SK-N-MC (cell line): ENCODE measurements at regions not wholly inside any gene's neighbourhood (a gene's known extent, or its start where the extent isn't known, plus 50 kb on each side); places are given as distances from the start of the nearest gene placed in this dataset.
"Not testable (repeated sequence)": the region's sequence is repeated elsewhere in the genome, so short reads cannot be mapped to it uniquely, and the experiment has no call there.

Experiments used
- DNase-seq: peaks from one replicate; pipeline ENCODE4 v3.0.0-alpha.2; 2011; ENCODE audit warnings: low read depth, low spot score
- H3K27ac ChIP-seq: fragments of 200-600 bp; sonication (generic); 2 replicates; pipeline ENCODE4 v1.5.1; 2016; ENCODE audit warnings: mixed run types
- H3K36me3 ChIP-seq: fragments of 200-600 bp; sonication (generic); 2 replicates; pipeline ENCODE4 v1.6.1; 2017; ENCODE audit warnings: antibody characterized with exemption, low read length, mixed read lengths; ENCODE audit not compliant: insufficient read depth
- H3K4me3 ChIP-seq: fragments of 200-600 bp; sonication (generic); 2 replicates; pipeline ENCODE4 v1.5.1; 2016
- H3K9ac ChIP-seq: fragments of 200-600 bp; sonication (generic); 2 replicates; pipeline ENCODE4 v1.8.0; 2017; ENCODE audit warnings: mixed run types, mixed read lengths; ENCODE audit not compliant: insufficient read length
- H3K9me3 ChIP-seq: fragments of 200-600 bp; sonication (generic); 2 replicates; pipeline ENCODE4 v1.6.1; 2017; ENCODE audit warnings: low read depth, mild to moderate bottlenecking, antibody characterized with exemption, low read length, moderate library complexity, mixed read lengths
- EZH2 ChIP-seq: fragments of 200-600 bp; sonication (generic); IDR thresholded peaks from one replicate; pipeline ENCODE4 v1.6.1; 2017; ENCODE audit warnings: antibody characterized with exemption
- FOXP2 ChIP-seq: optimal IDR thresholded peaks from 2 replicates; pipeline ENCODE3; 2011; ENCODE audit warnings: mild to moderate bottlenecking, moderate library complexity; ENCODE audit not compliant: insufficient read depth; ENCODE audit errors: extremely low read length, control extremely low read depth
- POLR2AphosphoS5 ChIP-seq: IDR thresholded peaks from 2 replicates; pipeline ENCODE4 v1.6.1; 2012; ENCODE audit warnings: mild to moderate bottlenecking, low read depth, low read length, borderline replicate concordance

DNA sequence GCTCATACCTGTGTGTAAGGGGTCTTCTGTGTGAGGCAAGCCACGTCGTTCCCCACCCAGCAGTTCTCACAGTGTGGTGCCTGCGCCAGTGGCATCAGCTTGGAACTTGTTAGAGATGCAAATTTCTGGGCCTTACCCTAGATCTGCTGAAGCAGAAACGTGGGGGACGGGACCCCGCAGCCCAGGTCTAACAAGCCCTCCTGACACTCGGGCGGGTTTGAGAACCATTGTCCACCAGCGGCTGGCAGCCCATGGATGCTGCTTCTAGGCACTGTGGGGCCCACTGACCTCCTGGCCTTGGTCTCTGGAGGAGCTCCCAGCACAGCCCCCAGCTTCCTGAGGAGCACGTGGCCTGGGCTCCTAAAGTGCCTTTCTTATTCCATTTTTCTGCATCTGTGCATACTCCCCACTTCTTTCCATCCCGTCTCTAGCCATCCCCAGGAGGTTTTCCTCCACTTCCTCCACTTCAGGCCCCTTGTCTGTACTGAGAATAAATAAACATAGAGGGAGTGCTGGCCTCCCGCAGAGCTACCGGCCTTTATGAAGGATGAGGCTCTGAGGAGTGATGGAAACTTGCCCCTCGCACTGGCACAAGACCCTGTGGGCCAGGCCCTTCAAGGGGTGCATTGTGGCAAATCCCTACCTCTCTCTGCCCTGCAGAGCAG lies 94.3 kb downstream of the GALR1 start:
- H3K9ac ChIP-seq = no peak overlapping the region
- no peaks in the 10 kb centered on the region for H3K9me3 ChIP-seq
- DNase-seq = no peak
- no peak overlapping the region for H3K4me3 ChIP-seq
- TF ChIP-seq POLR2AphosphoS5 (no peak), FOXP2 (no peak), EZH2 (no peak)
- H3K27ac ChIP-seq = no peak overlapping the region
- no peaks in the 10 kb centered on the region for H3K36me3 ChIP-seq

DNA sequence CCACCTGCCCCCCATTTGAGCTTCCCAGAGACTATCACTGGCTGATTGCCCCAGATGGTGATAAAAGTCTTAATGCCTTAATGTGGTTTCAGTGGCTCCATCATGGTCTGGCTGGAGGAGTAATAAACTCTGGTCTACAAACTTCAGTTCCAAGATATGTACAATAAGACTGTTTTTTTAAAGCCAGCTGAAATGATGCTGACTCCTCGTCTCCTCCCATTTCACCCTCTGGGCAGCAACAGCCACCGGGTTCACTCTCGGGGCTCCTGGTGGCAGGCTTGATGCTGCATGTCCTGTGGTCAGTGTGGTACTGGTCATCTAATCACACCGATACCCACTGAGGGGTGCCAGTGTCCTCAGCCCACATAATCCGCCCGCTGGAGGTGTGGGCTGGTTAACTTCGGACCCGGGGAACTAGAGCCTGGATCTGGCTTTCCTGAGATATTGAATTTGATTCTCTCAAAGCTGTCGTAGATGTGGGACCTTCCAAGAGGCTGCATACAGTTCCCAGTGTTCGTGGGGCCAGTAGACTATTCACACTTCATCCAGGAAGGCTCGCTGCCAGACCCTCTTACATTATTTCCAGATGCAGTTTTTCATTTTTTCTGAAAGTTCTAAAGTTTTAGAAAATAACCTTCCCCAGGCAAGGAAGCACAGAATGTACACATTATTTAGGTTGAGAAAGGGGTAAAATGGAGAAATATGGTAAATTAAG lies 95.3 kb downstream of the GALR1 start:
- Histone ChIP-seq H3K27ac (no peak overlapping the region), H3K36me3 (no peaks in the 10 kb centered on the region), H3K9ac (no peak overlapping the region), H3K4me3 (no peak overlapping the region), H3K9me3 (no peaks in the 10 kb centered on the region)
- no peak for DNase-seq
- no peak for TF ChIP-seq POLR2AphosphoS5
- TF ChIP-seq EZH2 = no peak
- TF ChIP-seq FOXP2 = no peak

DNA sequence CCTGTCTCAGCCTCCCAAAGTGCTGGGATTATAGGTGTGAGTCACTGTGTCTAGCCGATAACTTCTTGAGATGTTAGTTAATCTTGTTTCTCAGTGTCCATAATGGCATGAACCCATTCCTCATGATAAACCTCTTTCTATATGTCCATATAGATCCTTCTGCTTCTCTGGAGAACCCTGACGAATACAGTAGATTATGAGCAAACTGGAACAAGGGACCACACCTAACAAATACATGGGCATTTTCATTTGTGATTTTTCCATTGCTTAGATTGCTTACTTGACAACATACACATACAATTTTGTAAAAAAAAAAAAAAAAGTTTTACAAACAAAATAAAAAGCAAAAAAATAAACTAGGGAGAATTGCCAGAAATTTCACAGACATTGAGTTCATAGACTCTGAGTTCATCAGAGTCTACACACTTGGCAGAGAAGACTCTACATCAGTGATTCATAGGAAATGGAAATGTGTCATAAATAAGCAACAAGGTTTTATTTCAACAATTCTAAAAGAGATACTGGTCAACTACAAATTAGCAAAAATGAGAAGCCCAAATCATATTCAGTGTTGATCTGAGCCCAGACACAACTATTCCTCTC lies 96.7 kb downstream of the GALR1 start:
- no peak overlapping the region for H3K4me3 ChIP-seq
- no peak overlapping the region for H3K27ac ChIP-seq
- TF ChIP-seq POLR2AphosphoS5 (no peak), EZH2 (no peak), FOXP2 (no peak)
- no peaks in the 10 kb centered on the region for H3K9me3 ChIP-seq
- no peak for DNase-seq
- no peak overlapping the region for H3K9ac ChIP-seq
- H3K36me3 ChIP-seq = no peaks in the 10 kb centered on the region

DNA sequence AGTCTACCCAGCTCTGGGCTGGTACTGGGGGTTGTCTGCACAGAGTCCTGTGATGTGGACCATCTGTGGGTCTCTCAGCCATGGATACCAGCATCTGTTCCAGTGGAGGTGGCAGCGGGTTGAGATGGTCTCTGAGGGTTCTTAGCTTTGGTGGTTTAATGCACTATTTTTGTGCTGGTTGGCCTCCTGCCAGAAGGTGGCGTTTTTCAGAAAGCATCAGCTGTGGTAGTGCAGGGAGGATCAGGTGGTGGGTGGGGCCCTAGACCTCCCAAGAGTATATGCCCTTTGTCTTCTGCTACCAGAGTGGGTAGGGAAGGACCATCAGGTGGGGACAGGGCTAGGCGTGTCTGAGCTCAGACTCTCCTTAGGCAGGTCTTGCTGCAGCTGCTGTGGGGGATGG lies 103.7 kb downstream of the GALR1 start:
- DNase-seq, H3K9me3 ChIP-seq, H3K4me3 ChIP-seq, H3K9ac ChIP-seq, H3K27ac ChIP-seq, H3K36me3 ChIP-seq: not testable (repeated sequence)

DNA sequence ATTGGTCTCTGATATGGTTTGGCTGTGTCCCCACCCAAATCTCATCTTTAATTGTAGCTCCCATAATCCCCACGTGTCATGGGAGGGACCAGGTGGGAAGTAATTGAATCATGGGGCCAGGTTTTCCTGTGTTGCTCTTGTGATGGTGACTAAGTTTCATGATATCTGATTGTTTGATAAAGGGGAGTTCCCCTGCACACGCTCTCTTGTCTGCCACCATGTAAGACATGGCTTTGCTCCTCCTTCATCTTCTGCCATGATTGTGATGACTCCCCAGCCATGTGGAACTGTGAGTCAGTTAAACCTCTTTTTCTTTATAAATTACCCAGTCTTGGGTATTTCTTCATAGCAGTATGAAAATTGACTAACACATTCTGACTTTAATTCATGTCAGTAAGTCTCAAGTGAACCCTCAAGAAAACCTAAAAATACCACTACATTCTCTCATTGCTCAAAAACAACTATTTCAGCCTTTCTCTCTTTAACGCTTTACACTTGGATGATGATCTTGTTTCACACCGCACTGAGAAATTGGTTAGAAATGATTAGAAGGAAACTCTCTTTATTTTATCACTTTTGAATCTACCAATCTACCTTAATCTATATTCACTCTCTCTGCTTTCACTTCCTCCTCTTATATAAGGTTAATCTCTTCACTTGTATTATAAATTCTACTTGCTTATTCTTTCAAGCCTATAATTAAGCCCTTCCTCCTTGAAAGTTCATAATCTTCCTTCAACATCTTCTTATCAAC lies 110.1 kb downstream of the GALR1 start:
- no peak overlapping the region for H3K4me3 ChIP-seq
- DNase-seq = no peak
- no peak overlapping the region for H3K27ac ChIP-seq
- TF ChIP-seq POLR2AphosphoS5 (no peak), FOXP2 (no peak), EZH2 (no peak)
- no peak overlapping the region for H3K9ac ChIP-seq
- no peaks in the 10 kb centered on the region for H3K36me3 ChIP-seq
- no peaks in the 10 kb centered on the region for H3K9me3 ChIP-seq

DNA sequence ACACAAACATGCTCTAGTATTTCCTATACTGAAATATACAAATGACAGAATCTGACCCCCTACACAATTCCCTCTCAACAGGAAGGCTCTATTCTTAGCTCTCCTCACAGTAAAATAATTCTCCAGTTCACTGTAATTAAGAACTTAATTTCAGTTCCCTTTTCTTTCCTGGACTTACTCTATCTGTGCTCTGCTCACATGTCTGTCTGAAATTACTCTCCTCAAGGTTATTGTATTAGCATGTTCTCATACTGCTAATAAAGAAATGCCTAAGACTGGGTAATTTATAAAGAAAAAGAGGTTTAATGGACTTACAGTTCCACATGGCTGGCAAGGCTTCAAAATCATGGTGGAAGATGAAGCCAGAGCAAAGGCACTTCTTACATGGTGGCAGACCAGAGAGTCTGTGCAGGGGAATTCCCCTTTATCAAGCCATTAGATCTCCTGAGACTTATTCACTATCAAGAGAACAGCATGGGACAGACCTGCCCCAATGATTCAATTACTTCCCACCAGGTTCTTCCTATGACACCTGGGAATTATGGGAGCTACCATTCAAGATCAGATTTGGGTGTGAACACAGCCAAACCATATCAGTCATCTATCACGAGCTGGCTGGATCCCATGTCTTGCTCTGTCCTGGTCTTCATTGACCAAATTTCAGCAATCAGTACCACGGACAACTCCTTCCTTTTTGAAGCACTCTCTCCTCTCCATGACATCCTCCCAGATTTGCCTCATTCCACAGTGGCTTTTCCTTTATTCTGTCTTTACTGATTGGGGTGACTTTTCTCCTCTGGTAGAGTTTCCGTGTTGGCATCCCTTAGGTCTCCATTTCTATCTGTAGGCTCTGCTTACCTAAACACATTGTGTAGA lies 110.9 kb downstream of the GALR1 start:
- Histone ChIP-seq H3K36me3 (no peaks in the 10 kb centered on the region), H3K9me3 (no peaks in the 10 kb centered on the region), H3K4me3 (no peak overlapping the region), H3K9ac (no peak overlapping the region), H3K27ac (no peak overlapping the region)
- DNase-seq = no peak
- no peak for TF ChIP-seq POLR2AphosphoS5
- no peak for TF ChIP-seq EZH2
- no peak for TF ChIP-seq FOXP2

DNA sequence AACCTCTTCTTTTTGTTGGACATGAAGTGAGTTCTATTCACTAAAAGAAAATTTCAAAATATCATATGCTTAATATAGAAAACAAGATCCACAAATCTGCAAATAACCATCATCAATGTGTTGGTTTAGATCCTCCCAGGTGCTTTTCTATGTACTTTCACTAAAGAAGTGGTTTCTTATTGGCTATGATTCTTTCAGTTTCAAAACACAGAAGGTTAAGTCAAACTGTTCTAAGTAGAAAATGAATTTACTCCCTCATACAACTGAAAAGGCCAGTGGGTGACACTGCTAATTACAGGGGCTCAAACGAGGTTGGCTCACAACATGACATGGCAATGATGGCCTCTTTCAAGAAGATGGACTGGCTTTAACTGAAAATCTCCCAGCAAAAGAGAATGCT lies 111.7 kb downstream of the GALR1 start:
- H3K9ac ChIP-seq = no peak overlapping the region
- H3K27ac ChIP-seq = no peak overlapping the region
- H3K4me3 ChIP-seq = no peak overlapping the region
- no peak for DNase-seq
- H3K9me3 ChIP-seq = no peaks in the 10 kb centered on the region
- TF ChIP-seq FOXP2 (no peak), POLR2AphosphoS5 (no peak), EZH2 (no peak)
- no peaks in the 10 kb centered on the region for H3K36me3 ChIP-seq
